GM19043 (cell line): ENCODE measurements at regions not wholly inside any gene's neighbourhood (a gene's known extent, or its start where the extent isn't known, plus 50 kb on each side); places are given as distances from the start of the nearest gene placed in this dataset.
"Not testable (repeated sequence)": the region's sequence is repeated elsewhere in the genome, so short reads cannot be mapped to it uniquely, and the experiment has no call there.

ENCODE experiments used
- ATAC-seq: cut with Tn5 transposase; IDR thresholded peaks from one replicate; pipeline ENCODE4 v1.9.1; 2021; ENCODE audit warnings: low read depth; ENCODE audit not compliant: unreplicated experiment

DNA sequence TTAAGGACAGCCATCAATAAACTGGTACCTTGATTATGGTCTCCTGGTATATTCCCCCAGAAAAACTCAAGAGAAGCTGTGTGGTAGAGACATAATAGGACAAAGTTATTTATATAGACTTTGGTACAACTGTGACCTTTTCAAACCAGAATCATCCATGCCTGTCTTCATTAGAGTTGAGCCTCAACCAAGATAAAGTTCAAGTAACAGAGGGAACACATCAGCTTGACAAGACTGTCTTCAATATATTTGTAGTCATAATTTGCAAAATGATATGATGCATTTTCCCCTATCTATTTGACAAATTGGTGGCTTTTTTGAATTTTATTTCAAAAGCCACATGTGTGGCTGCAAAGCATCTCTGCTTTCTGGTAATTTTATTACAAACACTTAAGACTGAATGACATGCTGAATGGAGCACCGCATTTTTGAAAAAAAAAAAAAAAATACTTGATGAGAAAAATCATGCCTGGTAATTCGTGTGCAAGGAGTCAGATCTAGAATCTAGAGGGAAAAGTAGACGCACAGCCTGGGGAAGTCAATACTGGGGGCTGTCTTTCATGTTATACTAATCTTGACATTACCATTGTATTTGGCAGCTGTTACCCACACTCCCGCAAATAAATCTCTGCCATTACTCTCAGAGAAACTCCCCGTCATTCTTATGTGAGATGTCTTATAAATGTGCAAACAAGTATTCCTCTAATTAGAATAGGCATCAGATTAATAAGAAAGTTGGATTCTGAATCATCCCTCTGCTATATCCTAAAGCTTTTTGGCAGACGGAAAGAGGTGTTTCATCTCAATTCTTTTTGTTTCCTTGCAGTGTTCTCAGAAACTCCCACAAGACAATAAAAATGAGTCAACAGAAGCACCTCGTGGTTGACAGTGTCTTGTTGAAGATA, 554.8 kb upstream of the CBLB start:
- ATAC-seq: no peak

DNA sequence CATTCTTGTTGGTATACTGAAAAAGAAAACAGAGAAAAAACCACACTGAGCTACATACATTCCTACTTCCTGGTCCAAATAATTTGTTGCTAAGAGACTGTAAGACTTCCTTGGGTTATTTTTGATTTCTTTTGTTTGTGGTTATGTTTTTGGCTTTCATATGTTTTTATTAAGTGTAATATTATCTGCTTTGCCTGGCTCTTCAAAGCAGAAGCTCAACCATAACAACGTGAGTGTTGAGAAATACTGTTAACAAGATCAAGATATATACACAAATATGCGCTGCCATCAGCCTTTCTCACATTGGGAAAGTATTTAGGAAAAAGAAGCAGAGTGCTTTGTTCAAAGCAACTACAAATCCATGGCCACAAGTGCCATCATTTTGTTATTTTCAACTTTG, 556.2 kb upstream of the CBLB start:
- ATAC-seq: no peak

DNA sequence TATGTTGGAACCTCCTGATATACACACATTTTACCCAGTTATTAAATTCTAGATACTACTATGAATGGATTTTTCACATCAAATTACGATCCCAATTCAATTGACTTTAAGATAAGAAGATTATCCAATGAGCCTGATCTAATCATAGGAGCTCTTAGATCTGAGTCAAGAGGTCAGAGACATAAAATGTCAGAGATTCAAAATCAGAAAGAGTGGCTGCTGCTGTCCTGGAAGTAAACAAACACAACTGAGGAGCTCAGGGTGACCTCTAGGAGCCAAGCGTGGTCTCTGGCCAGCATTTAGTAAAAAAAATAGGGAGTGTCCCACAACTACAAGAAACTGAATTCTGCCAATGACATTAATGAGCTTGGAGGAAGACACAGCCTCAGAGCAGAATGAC, 557.1 kb upstream of the CBLB start:
- no peak for ATAC-seq

DNA sequence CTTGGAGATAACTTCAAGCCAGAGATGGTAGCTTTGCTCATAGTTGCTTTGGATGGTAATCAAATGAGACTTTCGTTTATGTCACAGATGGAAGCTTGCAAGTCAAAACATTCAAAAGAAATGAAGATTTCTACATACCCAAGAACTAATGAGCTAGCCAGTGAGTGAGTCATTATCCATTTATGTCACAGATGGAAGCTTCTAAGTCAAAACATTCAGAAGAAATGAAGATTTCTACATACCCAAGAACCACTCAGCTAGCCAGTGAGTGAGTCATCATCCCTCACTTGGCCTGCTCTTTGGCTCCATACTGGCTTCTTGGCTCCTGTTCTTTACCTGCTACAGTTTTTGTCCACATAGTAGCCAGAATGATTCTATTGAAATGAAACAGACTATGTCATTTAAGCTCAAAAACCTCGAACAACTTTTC, 559.8 kb upstream of the CBLB start:
- ATAC-seq: no peak

DNA sequence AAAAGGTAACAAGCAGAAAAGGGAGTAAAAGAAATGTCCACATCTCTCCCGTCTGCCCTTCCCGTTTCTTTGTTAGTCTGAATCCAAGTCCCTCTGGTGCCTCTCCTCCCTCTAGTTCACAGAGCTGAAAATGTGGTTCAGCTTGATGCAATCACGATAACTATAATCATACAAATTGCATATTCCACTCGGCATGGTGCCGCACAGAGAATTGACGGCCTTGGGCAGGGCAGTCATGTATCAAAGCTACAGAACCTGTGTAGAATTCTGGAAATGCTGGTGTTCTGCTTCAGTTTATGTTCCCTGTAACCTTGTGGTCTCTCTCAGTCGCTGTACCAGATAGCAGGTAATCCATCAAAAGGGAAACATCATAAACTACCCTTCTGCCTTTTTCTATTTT, 562.9 kb upstream of the CBLB start:
- no peak for ATAC-seq

DNA sequence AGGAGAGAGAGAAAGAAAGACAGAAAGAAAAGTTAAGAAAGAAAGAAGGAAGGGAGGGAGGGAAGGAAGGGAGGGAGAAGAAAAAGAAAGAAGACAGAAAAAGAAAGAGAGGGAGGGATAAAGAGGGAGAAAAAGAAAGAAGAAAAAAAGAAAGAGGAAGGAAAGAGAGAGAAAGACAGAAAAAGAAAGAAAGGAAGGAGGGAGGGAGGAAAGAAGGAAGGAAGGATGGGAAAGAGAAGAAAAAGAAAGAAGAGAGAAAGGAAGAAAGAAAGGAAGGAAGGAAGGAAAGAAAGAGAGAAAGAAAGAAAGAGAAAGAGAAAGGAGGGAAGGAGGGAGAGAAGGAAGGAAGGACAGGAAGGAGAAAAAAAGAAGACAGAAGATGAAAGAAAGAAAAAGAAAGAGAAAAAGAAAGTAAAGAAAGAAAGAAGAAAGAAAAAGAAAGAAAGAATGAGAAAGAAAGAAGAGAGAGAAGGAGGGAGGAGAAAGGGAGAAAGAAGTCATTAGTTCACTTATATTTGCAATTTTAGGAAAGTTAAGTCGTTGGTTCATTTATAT, 567.2 kb upstream of the CBLB start:
- no peak for ATAC-seq

DNA sequence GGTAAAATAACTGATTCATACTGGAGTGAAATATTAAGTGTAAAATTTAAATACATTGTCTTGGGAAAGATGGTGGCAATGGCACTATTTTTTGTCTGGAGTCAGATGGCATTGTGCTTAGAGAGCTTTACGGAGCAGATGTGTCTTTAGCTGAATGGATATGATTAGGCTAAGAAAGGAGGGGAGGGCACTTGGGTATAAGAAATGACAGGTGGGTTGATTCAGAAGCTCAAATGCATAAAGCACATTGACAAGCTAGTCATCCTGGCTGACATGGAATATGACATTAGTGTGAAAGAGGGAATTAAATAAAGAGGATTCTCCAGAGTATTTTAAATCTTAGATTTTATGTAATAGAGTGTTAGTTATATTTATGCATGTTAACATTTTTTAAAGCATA, 570.1 kb upstream of the CBLB start:
- no peak for ATAC-seq

DNA sequence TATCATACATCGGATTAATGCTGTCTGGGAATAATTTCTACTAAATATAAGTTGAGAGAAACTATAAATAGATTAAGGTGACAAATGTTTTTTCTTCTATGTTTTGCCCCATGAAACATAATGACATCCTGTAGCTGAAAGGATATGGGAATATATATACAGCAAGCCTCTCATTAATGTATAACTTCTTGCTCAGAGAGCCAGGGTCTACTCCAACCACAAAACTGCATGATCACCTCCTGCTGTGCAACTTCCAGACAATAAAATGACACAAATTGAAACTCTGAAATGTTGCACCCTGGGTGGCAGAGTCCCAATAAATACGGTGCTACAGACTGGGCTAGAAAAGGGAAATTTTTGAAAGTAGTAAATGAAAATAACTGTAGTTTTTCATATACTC, 571.9 kb upstream of the CBLB start:
- ATAC-seq: peak; percentile 64

DNA sequence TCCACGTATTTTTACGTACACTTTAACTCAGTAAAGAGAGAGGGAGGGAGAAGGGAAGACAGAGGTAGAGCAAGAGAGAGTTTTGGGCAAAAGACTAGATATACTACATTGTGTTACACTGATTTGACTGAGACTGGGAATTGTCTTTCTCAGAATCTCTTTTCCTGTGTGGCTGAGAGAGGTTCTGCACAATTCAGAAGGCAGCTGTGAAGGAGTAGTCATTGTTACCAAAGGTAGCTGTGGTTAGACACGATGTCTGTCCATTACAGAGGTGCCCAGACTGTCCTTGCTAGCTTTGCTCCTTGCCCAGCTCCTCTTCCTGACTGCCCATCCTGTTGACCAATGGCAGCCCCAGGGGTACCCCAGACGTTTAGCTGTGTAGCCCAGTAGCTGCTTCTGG, 577.5 kb upstream of the CBLB start:
- no peak for ATAC-seq

DNA sequence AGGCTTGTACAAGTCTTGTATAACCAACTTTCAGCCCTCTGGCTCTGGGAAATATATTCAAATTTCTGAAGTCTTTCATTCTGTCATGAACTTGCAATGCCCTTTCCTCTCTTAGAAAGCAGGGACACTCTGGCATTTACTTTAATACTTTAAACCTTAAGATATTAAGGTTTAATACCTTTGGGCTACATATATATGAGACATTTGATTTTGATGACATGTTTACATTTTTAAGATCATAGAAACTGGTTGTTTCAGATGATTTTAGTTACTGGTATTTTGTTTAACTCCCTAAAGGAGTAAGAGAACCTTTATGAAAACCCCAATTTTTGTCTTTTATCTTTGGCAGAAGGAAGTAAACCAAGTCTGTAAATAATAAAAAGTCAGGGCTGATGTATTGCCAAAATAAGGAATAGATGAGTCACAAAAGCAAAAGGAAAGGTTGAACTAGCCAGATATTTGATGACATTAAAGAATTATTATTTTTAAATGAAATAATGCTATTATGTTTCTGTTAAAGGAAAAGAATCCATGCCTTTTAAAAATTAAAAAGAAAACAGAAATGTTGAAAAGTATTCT, 579.0 kb upstream of the CBLB start:
- ATAC-seq: no peak

DNA sequence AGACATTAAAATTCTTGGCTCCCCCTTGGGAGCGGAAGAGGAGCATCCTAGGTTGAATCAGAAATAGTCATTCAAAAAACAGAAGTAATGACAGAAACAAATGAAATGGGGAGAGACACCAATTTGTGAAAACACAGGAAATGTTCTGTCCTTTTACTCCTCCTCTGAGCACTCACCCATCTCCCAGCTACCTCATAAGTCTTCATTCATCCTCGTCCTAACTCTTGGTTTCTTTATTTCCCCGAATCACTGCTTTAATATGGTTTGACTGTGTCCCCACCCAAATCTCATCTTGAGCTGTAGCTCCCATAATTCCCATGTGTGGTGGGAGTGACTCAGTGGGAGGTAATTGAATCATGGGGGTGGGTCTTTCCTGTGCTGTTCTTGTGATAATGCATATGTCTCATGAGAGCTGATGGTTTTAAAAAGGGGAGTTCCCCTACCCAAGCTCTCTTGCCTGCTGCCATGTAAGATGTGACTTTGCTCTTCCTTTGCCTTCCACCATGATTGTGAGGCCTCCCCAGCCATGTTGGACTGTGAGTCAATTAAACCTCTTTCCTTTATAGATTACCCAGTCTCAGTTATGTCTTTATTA, 579.7 kb upstream of the CBLB start:
- ATAC-seq: not testable (repeated sequence)

DNA sequence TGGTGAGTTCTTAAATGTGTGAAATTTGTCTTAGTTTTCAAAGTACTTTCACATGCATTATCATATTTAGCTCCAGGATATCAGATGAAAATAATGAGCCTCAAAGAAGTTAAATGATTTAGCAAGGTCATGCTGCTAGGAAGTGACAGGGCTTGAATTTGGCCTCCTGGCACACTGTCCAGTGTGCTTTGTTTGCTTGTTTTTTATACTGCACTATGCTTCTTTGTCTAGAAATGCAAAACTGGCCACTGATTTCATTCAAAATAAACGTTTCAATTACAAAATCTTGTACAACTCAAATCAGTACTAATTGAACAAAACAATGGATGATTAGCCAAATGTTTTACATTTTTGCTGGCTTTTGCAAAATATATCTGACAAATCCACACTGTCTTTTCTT, 583.3 kb upstream of the CBLB start:
- no peak for ATAC-seq

DNA sequence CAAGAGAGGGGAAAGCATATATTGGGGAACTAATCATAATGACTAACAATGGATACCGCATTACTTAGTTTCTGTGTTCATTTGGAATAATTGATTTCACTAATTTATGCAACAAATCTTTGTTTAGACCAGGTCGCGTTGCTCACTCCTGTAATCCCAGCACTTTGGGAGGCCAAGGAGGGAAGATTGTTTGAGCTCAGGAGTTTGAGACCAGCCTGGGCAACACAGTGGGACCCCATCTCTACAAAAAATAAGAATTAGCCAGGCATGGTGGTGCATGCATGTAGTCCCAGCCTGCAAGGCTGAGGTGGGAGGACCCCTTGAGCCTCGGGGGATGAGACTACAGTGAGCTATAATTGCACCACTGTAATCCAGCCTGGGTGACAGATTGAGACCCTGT, 585.7 kb upstream of the CBLB start:
- ATAC-seq: no peak

DNA sequence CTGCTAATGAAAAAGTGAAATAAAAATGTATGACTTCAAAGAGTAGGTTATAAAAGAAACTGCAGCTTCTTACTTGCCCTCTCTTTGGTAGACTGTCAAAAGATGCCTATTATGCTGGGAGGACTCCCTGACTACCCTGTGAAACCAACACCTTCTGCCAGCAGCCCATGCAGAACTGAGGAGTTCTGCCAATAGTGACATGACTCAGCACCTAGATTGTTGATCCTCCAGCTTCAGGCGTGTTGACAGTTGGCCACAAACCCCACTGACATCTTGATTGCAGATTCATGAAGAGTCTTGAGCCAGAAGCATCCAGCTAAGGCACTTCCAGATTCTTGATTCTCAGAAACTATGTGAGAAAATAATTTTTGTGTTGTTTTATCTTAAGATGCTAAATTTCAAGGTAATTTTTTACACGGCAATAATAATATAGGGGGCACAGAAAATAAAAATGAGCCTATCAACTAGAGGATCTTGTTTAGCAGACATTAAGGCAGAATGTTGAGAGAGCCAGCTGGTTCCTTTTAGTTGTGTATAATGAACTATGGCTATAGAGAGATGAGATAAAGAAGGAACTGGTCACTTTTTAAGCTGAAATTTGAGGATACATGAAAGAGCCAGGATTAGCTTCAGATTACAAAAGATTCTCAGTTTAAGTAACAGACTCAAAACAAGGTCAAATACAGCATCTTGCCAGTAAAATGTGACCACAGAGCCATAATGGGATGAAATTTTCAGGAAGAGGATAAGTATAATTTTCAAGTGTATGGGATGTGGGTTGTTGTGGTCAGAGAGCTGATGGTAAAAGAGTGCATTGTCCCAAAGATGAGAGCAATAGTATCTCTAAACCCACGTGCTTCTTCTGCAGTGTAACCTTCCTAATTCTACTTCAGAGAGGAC, 588.7 kb upstream of the CBLB start:
- peak; percentile 99 for ATAC-seq

DNA sequence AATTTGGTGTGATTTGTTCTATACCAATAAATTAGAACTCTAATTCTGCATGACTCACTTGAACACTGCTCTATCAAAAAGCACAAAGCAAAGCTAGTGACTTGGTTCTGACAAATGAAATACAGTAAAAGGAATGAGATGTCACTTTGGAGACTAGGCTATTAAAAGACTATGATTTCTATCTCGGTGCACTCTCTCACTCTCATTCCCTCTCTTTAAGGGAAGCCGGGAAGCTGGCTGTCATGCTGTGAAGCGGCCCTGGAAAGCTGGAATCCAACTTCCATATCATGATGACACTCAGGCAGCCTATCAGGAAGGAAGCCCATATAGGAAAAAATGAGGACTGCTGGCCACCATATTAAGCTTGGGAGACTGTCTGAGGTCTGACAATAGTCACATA, 590.1 kb upstream of the CBLB start:
- no peak for ATAC-seq

DNA sequence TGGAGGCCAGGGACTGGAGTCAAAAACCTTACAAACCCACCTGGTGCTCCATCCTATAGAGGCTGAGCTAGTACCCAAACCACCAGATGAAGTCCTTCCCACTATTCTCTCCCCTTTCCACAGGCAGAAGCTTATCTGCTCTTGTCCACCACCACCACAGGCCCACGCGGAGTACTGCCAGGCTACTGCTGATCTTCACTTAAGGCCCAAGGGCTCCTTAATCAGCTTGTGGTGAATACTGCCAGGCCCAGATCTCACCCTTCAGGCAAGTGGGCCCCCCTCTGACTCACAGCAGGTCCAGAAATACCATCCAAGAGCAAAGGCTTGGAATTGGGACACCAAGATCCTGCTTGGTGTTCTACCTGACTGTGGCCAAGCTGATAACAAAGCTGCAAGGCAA, 598.1 kb upstream of the CBLB start:
- no peak for ATAC-seq

DNA sequence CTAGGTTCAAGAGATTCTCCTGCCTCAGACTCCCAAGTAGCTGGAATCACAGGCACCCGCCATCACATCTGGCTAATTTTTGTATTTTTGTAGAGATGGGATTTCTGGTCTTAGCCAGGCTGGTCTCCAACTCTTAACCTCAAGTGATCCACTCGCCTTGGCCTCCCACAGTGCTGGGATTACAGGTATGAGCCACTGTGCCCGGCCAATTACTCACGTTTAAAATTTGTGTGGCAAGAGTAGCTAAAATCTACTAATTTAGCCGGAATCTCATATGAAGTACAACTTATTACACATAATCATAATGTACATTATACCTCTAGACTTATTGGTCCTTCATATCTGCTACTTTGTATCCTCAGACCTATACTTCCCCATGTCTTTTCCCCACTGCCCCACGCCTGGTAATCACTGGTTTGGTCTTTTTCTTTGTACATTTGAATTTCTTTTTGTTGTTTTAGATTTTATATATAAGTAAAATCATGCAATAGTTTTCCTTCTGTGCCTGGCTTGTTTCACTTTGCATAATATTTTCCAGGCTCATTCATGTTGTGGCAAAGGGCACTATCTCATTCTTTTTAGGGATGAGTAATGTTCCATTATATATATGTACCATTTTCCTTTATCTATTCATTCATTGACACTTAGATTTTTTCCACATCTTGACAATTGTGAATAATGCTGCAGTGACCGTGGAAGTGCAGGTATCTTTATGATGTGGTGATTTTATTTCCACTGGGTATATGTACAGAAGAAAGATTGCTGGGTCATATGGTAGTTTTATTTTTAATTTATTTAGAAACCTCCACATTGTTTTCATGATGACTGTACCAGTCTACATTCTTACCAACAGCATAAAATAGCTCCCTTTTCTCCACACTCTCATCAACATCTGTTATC, 605.0 kb upstream of the CBLB start:
- no peak for ATAC-seq

DNA sequence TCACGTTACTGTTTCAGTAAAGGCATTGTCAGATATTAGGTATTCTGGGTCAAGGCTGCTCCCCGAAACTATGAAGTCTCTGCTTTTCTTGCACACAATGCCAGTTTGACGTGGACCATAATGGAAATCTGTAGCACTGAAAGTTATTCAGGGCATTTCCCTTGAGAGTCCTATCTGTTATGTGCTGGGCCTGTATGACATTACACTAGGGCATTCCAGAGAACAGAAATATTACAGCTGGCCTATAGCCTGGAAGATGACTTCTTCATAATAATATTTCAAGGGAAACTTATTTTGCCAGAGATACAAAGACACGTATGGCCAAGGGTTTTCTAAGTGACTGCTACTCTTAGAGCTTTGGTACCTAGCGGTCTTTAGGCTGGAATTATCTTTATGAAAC, 613.6 kb upstream of the CBLB start:
- no peak for ATAC-seq

DNA sequence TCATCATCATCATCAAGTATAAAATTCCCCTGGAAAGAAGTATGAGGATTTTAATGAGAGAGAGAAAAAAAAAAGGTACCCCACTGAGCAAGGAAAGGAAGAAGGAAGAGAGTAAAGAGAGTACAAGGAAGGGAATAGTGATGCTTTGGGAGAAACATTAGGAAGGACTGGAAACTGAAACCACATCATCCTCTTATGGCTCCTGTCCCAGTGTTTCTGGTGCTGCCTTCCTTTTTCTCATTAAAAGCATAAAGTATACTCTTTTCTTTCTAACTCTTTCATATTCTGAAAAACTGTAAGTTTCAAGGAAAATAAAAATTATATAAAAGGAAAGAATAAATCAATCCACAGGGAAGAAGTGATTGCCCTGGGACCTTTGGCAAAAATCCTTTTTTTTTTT, 616.4 kb upstream of the CBLB start:
- ATAC-seq: no peak

DNA sequence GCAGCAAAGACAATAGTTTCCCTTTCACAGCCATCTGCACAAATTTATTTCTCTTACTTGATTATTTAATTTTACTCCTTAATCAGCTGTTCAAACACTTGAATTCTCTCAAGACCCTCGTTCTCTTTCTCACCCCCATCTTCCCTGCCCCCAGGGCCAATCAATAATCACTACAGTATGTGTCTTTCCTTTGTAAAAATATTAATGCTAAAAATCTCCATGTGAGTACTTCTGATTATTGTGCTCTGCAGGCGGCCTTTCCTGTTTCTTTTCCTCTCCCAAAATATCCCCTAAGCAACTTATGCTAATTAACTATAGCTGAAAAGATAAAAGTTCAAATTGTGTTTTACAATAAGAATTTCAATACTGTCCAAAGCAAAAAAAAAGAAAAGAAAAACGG, 617.0 kb upstream of the CBLB start:
- no peak for ATAC-seq
